Activated naive CD8-positive, alpha-beta T cell treated with anti-CD3 and anti-CD28 coated beads, Interleukin-2, amount 50 U/mL, for 24 hours (primary cell): ENCODE measurements at regions not wholly inside any gene's neighbourhood (a gene's known extent, or its start where the extent isn't known, plus 50 kb on each side); places are given as distances from the start of the nearest gene placed in this dataset.

Source experiments
- ATAC-seq: fragments of 150-1000 bp; cut with Tn5 transposase; one replicate; pipeline ENCODE4 v1.10.0; 2021
- DNase-seq: peaks from one replicate; pipeline ENCODE4 v3.0.0; 2021
- H3K27ac Mint-ChIP-seq: one replicate; pipeline ENCODE4 v1.8.0; 2021; ENCODE audit warnings: mild to moderate bottlenecking, mixed read lengths
- H3K27me3 Mint-ChIP-seq: one replicate; pipeline ENCODE4 v1.8.0; 2021; ENCODE audit warnings: mixed read lengths
- H3K36me3 Mint-ChIP-seq: one replicate; pipeline ENCODE4 v1.8.0; 2021; ENCODE audit warnings: low read depth, mixed read lengths
- H3K4me1 Mint-ChIP-seq: one replicate; pipeline ENCODE4 v1.8.0; 2021; ENCODE audit warnings: mixed read lengths
- H3K4me3 Mint-ChIP-seq: one replicate; pipeline ENCODE4 v1.8.0; 2021; ENCODE audit warnings: mild to moderate bottlenecking, moderate library complexity, mixed read lengths
- H3K9me3 Mint-ChIP-seq: one replicate; pipeline ENCODE4 v1.8.0; 2021; ENCODE audit warnings: mixed read lengths

DNA sequence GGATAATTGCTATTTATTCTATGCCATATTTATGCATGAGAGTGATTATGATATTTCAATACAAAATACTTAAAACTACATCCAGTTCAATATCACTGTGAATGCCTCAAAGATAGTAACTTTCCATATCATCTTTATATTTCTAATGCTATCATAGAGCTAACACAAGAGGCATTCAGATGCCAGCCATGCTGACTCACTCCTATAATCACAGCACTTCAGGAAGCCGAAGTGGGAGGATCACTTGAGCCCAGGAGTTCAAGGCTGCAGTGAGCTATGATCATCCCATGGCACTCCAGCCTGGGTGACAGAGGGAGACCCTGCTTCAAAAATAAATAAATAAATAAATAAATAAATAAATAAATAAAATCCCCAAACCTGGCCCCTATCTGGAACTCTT, 498.7 kb downstream of the EPHA3 start:
- no peak overlapping the region for H3K27ac Mint-ChIP-seq
- no peak for ATAC-seq
- no peaks in the 10 kb centered on the region for H3K27me3 Mint-ChIP-seq
- H3K9me3 Mint-ChIP-seq = peaks cover 26% of the 10 kb centered on the region
- H3K4me3 Mint-ChIP-seq = no peak overlapping the region
- H3K36me3 Mint-ChIP-seq = no peaks in the 10 kb centered on the region
- no peaks in the 10 kb centered on the region for H3K4me1 Mint-ChIP-seq
- no peak for DNase-seq

DNA sequence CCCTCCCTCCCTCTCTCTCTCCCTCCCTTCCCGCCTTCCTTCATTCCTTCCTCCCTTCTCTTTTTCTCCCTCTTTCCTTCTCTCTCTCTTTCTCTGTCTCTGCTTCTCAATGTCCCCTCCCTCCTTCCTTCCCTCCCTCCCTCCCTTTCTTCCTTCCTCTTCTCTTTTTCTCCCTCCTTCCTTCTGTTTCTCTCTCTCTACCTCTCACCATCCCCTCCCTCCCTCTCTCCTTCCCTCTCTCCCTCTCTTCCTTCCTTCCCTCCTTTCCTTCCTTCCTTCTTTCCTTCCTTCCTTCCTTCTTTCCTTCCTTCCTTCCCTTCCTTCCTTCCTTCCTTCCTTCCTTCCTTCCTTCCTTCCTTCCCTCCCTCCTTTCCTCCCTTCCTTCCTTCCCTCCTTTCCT, 504.6 kb downstream of the EPHA3 start:
- Mint-ChIP-seq H3K9me3 (peaks cover 15% of the 10 kb centered on the region), H3K36me3 (no peaks in the 10 kb centered on the region), H3K4me1 (no peaks in the 10 kb centered on the region), H3K27ac (no peak overlapping the region), H3K4me3 (no peak overlapping the region), H3K27me3 (no peaks in the 10 kb centered on the region)
- ATAC-seq = no peak
- no peak for DNase-seq

DNA sequence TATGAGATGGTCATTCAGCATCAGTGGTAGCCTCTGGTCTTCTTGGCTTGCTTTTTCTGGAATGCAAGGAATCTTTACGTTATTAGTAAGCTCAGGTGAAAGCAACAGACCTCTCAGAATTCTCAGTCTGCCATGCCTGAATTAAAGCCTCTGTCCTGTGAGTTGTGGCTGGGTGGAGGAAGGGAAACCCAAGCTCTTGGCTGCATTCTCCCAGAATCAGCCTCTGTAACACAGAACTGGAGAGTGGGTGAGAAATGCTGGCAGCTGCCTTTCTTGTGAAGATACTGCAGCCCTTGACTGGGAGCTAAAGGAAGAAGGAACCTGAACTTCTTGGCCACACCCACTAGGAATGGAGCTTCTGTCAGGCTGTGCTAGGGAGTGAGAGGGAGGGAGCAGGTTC, 505.8 kb downstream of the EPHA3 start:
- H3K36me3 Mint-ChIP-seq = no peaks in the 10 kb centered on the region
- H3K27me3 Mint-ChIP-seq = no peaks in the 10 kb centered on the region
- peaks cover 17% of the 10 kb centered on the region for H3K9me3 Mint-ChIP-seq
- no peak overlapping the region for H3K4me3 Mint-ChIP-seq
- ATAC-seq (no peak), DNase-seq (no peak)
- no peak overlapping the region for H3K27ac Mint-ChIP-seq
- no peaks in the 10 kb centered on the region for H3K4me1 Mint-ChIP-seq

DNA sequence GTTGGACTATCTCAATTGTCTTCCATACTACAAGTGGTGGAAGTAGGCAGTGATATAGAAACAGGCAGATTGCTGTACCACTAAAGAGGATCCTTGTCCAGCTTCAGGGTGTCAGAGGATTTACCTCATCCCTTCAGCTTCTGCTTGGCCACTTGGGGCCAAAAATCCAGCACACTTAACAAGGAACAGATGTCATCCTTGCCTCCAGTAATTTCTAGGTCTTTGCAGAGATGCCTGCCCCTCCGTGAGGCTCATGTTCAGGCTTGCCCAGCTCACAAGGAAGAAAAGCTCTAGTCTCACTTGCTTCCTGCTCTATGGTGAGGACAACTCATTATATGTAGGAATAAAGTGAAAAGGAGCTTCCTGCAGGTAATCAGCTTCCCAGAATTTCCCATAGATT, 510.3 kb downstream of the EPHA3 start:
- ATAC-seq (no peak), DNase-seq (no peak)
- H3K27me3 Mint-ChIP-seq = no peaks in the 10 kb centered on the region
- no peak overlapping the region for H3K4me3 Mint-ChIP-seq
- H3K9me3 Mint-ChIP-seq = peaks cover 4% of the 10 kb centered on the region
- H3K27ac Mint-ChIP-seq = no peak overlapping the region
- H3K4me1 Mint-ChIP-seq = no peaks in the 10 kb centered on the region
- no peaks in the 10 kb centered on the region for H3K36me3 Mint-ChIP-seq

DNA sequence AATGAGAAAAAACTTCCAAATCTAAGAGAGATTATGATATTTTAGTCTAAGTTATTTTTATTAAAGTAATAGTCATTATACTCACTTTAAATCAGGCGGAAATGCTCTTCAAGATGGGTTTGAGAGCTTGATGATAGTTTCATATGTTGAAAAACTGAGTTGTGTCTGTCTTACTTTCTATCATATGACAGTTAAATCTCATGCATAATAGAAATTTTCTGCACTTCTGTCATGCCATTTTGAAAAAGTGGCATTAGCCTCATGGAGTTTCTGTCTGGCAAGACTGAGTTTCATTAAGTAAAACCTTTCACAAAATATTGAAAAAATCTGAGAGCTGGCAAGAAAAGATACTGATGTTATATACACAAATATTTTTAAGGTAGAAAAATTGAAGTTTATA, 511.8 kb downstream of the EPHA3 start:
- Mint-ChIP-seq H3K36me3 (no peaks in the 10 kb centered on the region), H3K27me3 (no peaks in the 10 kb centered on the region), H3K4me3 (no peak overlapping the region), H3K9me3 (peaks cover 4% of the 10 kb centered on the region), H3K4me1 (no peaks in the 10 kb centered on the region), H3K27ac (no peak overlapping the region)
- no peak for ATAC-seq
- DNase-seq = no peak

DNA sequence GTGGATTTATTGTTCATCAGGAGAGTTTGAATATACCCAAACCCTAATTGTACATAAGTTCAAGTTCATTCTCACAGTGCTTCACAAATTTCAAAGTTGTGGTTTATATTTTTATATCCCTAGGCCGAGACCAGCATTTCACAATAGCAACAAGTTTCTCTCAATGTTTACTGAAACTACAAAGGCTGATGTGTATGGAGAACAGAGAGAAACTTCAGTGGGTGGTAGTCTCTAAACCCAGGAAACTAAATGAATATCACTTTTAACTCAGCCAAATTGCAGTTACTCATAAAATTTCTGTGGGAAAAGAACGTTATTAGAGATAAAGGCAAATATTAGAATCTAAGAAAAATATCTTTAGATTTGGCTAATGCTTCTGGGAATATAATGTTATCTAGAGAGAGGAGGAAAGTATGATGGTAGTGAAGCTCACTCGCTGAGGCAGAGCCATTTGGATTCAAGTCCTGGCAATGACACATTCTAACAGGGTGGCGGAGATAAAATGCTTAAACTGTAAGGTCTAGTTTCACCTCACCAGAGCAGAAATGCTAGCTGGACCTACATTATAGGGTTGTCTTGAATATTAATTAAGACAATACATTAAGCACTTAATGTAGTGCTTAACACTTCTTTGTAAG, 514.8 kb downstream of the EPHA3 start:
- H3K4me3 Mint-ChIP-seq = no peak overlapping the region
- H3K27me3 Mint-ChIP-seq = no peaks in the 10 kb centered on the region
- H3K9me3 Mint-ChIP-seq = peaks cover 4% of the 10 kb centered on the region
- no peaks in the 10 kb centered on the region for H3K36me3 Mint-ChIP-seq
- no peak overlapping the region for H3K27ac Mint-ChIP-seq
- ATAC-seq (no peak), DNase-seq (no peak)
- H3K4me1 Mint-ChIP-seq = no peaks in the 10 kb centered on the region

DNA sequence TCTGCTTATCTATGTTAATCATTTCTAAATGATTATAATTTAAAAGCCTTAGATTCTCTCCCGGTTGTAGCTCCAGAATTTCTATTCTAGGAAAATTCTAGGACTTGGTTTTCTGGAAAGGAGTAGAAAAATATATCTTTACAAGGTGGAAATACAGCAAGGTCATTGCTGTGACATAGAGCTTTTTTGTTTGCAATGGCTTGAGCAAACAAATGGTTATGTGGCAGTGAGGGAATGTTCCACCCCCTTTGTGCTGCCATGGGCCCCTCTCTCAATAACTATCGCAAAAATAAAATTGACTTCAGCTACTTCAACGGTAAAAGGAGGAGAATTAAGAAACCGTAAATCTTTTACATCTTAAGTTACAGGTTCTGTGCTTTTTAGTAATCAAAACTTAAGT, 517.1 kb downstream of the EPHA3 start:
- no peak overlapping the region for H3K27ac Mint-ChIP-seq

DNA sequence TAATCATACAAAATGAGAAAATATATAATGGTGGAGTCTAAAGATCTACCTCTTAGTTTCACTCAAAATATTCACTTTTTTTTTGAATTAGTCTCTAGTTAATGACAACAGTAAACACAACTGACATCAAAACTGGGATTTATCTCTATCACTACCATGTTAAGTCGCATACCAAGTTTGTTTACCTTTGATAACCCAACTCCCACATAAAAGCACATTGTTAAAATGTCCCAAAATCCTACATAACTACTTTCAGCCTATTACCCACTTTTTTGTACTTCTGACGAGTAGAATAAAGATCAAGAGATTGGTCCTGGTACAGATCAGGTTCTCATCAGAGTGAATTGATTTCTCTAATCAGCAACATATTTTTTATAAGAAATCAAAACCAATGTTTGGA, 518.5 kb downstream of the EPHA3 start:
- H3K9me3 Mint-ChIP-seq = peaks cover 15% of the 10 kb centered on the region
- no peaks in the 10 kb centered on the region for H3K27me3 Mint-ChIP-seq
- no peak overlapping the region for H3K27ac Mint-ChIP-seq
- no peak overlapping the region for H3K4me3 Mint-ChIP-seq
- H3K4me1 Mint-ChIP-seq = no peaks in the 10 kb centered on the region
- ATAC-seq (no peak), DNase-seq (no peak)
- H3K36me3 Mint-ChIP-seq = no peaks in the 10 kb centered on the region

More for the DNA sequence above, 517.1 kb downstream of the EPHA3 start:
- DNase-seq = no peak
- ATAC-seq = no peak
- Mint-ChIP-seq H3K9me3 (peaks cover 7% of the 10 kb centered on the region), H3K36me3 (no peaks in the 10 kb centered on the region), H3K4me1 (no peaks in the 10 kb centered on the region), H3K27me3 (no peaks in the 10 kb centered on the region), H3K4me3 (no peak overlapping the region)

DNA sequence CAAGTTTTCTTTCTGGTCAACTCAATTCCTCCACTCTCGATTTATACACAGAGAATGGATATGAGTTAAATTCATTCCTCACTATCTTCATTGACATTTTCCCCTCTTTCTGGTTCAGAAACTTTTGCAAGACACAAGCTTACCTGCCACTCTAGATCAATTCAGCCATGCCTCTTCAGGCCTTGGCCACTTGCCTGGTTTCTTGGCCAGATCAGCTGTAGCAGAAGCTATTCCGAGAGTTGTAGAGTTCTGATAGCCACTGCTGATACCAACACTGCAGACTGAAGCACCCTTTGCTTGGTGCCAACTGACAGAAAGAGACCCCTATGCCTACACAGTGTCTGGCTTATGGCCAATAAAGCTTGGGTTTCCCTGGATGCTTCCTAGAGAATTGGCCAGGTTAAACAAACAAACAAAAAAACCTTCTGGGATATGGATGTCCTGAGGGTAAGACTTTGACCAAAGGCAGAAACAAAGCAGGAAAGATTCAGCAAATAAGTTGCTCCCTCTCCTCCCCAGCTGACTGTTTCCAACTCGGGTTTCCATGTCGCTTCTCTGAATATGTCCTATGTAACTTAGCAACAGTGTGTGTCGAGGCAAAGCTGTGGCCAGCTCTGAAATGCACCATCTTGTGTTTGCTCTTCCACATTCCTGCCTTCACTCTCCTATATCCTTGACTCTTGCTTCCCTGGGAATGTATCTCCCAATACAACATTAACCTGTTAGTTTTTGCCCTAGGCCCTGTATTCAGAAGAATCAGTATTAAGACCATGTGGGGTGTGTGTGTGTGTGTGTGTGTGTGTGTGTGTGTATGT, 521.6 kb downstream of the EPHA3 start:
- H3K9me3 Mint-ChIP-seq = peaks cover 15% of the 10 kb centered on the region
- H3K27ac Mint-ChIP-seq = no peak overlapping the region
- H3K27me3 Mint-ChIP-seq = no peaks in the 10 kb centered on the region
- no peak for ATAC-seq
- H3K36me3 Mint-ChIP-seq = no peaks in the 10 kb centered on the region
- no peak overlapping the region for H3K4me3 Mint-ChIP-seq
- H3K4me1 Mint-ChIP-seq = no peaks in the 10 kb centered on the region
- DNase-seq = no peak

DNA sequence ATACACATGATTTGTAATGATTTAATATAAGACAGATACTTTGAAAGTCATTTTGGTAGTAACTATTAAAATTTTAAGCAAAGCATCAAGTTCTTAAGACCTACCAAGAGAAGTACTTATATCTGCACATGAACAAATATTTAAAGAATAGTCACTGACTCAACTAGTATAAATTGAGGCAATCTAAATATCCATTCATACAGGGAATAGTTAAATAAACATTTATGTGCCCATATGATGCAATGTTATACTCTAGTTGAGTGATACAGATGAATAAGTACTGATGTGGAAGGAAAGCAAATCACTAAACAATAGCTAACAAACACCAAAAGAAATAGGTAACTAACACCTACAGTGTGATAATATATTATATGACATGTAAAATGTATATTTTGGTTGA, 527.7 kb downstream of the EPHA3 start:
- Mint-ChIP-seq H3K27me3 (no peaks in the 10 kb centered on the region), H3K27ac (no peak overlapping the region), H3K4me3 (no peak overlapping the region), H3K9me3 (peaks cover 21% of the 10 kb centered on the region), H3K4me1 (no peaks in the 10 kb centered on the region), H3K36me3 (no peaks in the 10 kb centered on the region)
- ATAC-seq (no peak), DNase-seq (no peak)

DNA sequence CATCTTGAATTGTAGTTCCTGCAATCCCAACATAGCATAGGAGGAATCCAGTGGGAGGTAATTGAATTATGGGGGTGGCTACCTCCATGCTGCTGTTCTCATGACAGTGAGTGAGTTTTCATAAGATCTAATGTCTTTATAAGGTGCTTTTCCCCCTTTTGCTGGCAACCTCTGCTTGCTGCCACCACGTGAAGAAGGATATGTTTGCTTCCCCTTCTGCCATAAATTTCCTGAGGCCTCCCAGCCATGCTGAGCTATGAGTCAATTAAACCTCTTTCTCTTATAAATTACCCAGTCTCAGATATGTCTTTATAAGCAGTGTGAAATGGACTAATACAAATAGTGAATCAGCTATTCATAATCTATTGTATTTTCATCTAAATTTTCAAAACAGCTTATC, 537.3 kb downstream of the EPHA3 start:
- Mint-ChIP-seq H3K27me3 (no peaks in the 10 kb centered on the region), H3K4me3 (no peak overlapping the region), H3K36me3 (no peaks in the 10 kb centered on the region), H3K27ac (no peak overlapping the region), H3K4me1 (no peaks in the 10 kb centered on the region), H3K9me3 (peaks cover 14% of the 10 kb centered on the region)
- ATAC-seq = no peak
- DNase-seq = no peak

DNA sequence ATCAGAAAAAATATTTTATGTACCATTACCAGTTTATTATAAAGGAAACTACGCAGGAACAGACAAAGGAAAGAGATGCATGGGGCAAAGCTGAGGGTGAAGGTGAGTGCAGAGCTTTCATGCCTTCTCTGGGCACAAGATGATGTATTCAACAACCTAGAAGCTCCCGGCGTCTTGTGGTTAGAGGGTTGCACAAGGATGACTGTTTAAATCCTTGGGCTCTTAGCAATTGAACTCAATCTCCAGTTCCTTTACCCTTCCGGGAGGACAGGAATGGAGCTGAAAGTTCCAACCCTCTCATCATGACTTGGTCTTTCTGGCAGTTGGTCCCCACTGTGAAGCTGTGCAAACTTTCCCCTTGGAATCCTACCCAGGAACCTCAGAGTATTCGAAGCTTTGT, 542.0 kb downstream of the EPHA3 start:
- ATAC-seq = no peak
- no peaks in the 10 kb centered on the region for H3K9me3 Mint-ChIP-seq
- no peak overlapping the region for H3K27ac Mint-ChIP-seq
- H3K4me3 Mint-ChIP-seq = no peak overlapping the region
- H3K4me1 Mint-ChIP-seq = no peaks in the 10 kb centered on the region
- no peaks in the 10 kb centered on the region for H3K27me3 Mint-ChIP-seq
- no peak for DNase-seq
- H3K36me3 Mint-ChIP-seq = no peaks in the 10 kb centered on the region

DNA sequence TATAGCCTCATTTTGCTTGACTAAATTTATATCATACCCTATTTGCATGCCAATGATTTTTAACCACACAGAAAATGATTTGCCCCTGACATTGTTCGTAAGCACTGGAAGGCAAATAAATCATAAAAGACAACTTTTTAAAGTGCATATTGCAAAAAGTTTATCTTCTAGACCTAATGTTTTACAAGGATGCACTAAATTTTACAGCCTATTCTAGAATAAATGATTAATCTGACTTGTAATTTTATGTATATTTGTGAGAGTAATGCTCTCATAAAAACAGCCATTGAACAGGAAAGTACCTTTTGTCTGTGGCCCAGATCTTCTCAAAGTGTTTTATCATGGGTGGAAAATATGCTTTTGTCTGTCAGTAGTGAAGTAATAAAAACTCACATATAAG, 546.6 kb downstream of the EPHA3 start:
- Mint-ChIP-seq H3K4me3 (no peak overlapping the region), H3K27ac (no peak overlapping the region), H3K9me3 (peaks cover 27% of the 10 kb centered on the region), H3K27me3 (no peaks in the 10 kb centered on the region), H3K4me1 (no peaks in the 10 kb centered on the region), H3K36me3 (no peaks in the 10 kb centered on the region)
- no peak for DNase-seq
- no peak for ATAC-seq

DNA sequence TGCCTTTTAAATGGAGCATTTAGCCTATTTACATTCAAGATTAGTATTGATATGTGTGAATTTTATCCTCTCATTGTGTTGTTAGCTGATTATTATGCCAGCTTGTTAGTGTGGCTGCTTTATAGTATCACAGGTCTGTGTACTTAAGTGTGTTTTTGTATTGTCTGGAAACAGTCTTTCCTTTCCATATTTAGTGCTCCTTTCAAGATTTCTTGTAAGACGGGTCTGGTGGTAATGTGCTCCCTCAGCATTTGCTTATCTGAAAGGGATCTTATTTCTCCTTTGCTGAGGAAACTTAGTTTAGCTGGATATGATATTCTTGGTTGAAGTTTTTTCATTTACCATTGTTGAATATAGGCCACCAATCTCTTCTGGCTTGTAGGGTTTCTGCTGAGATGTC, 549.0 kb downstream of the EPHA3 start:
- H3K9me3 Mint-ChIP-seq = peaks cover 27% of the 10 kb centered on the region
- ATAC-seq (no peak), DNase-seq (no peak)
- no peaks in the 10 kb centered on the region for H3K4me1 Mint-ChIP-seq
- no peak overlapping the region for H3K4me3 Mint-ChIP-seq
- H3K36me3 Mint-ChIP-seq = no peaks in the 10 kb centered on the region
- H3K27me3 Mint-ChIP-seq = no peaks in the 10 kb centered on the region
- no peak overlapping the region for H3K27ac Mint-ChIP-seq

DNA sequence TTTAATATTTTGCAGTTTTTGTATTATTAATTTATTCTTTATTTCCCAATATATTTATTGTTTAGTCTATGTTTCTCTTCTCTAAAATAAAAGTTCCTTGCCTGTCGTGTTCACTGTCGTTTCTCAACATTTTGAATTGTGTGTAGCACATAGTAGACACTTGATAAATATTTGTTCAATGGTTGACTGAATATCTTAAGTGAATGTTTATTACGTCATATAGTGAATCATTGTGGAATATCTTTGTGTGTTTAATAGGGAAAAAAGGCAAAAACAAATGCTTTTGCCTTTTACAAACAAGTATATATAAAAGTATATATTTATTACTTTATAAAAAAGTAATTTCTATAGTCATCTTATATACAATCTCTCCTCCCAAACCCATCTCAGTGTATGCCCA, 572.3 kb downstream of the EPHA3 start:
- Mint-ChIP-seq H3K27me3 (no peaks in the 10 kb centered on the region), H3K4me1 (no peaks in the 10 kb centered on the region), H3K36me3 (no peaks in the 10 kb centered on the region), H3K9me3 (peaks cover 5% of the 10 kb centered on the region), H3K4me3 (no peak overlapping the region), H3K27ac (no peak overlapping the region)
- ATAC-seq = no peak
- no peak for DNase-seq
